H1 (cell line): ENCODE measurements at regions not wholly inside any gene's neighbourhood (a gene's known extent, or its start where the extent isn't known, plus 50 kb on each side); places are given as distances from the start of the nearest gene placed in this dataset.

Experiments used
- BRCA1 ChIP-seq: IDR thresholded peaks from 2 replicates; pipeline ENCODE4 v1.6.1; 2012; ENCODE audit warnings: low read depth, low read length, improper control_type of control experiment
- EZH2 ChIP-seq: fragments of 200-600 bp; sonication (generic); IDR thresholded peaks from 2 replicates; pipeline ENCODE4 v1.7.1; 2012; ENCODE audit warnings: low read depth, mild to moderate bottlenecking, moderate library complexity, low read length, inconsistent platforms; ENCODE audit not compliant: severe bottlenecking
- JUND ChIP-seq: IDR thresholded peaks from 2 replicates; pipeline ENCODE4 v1.6.1; 2011; ENCODE audit warnings: mild to moderate bottlenecking, improper control_type of control experiment, low read length
- SIN3A ChIP-seq, 2 experiments: IDR thresholded peaks in 1 of 2; conservative IDR thresholded peaks in 1 of 2; 2 replicates each; pipeline ENCODE4 v1.6.1; 2011 to 2012; ENCODE audit warnings: low read length in 2 of 2, improper control_type of control experiment in 1 of 2, low read depth in 1 of 2, mild to moderate bottlenecking in 1 of 2

GRCh38 chr18:71998547-71999097 is 545.5 kb downstream of the CBLN2 start (continued):
- TF ChIP-seq EZH2 (no peak), BRCA1 (no peak), JUND (no peak), SIN3A (conservative IDR thresholded peaks at IDR 0.05 in 1 of 2, IDR thresholded peaks at IDR 0.05 in 1 of 2; ENCODE audit: low read depth in 1 of 2, low read length in 2 of 2) (no peak)
